ENCODE measurements at regions not wholly inside any gene's neighbourhood (a gene's known extent, or its start where the extent isn't known, plus 50 kb on each side); places are given as distances from the start of the nearest gene placed in this dataset.
"Not testable (repeated sequence)": the region's sequence is repeated elsewhere in the genome, so short reads cannot be mapped to it uniquely, and the experiment has no call there.

- no peak for ATAC-seq
- Mint-ChIP-seq H3K4me1 (ENCODE audit: low read depth) (no peaks in the 10 kb centered on the region), H3K36me3 (ENCODE audit: low read depth) (no peaks in the 10 kb centered on the region), H3K27me3 (no peaks in the 10 kb centered on the region), H3K4me3 (no peak overlapping the region), H3K9me3 (peaks cover 3% of the 10 kb centered on the region), H3K27ac (no peak overlapping the region)
- CTCF ChIA-PET = no interaction called here
- no peak for DNase-seq
- POLR2A ChIA-PET = no interaction called here
- intact Hi-C loops (cut with micrococcal nuclease) = no loop called here
- TF ChIP-seq CTCF (IDR thresholded peaks at IDR 0.05) = no peak
These were observed 277.8 kb upstream of the MAGEB18 start for GRCh38 chrX:25860322-25860721.

- CTCF ChIA-PET = no interaction called here
- TF ChIP-seq CTCF (IDR thresholded peaks at IDR 0.05) = no peak
- no peak overlapping the region for H3K27ac Mint-ChIP-seq
- DNase-seq (no peak), ATAC-seq (no peak)
- no peaks in the 10 kb centered on the region for H3K4me1 Mint-ChIP-seq (ENCODE audit: low read depth)
- no peaks in the 10 kb centered on the region for H3K9me3 Mint-ChIP-seq
- H3K27me3 Mint-ChIP-seq = no peaks in the 10 kb centered on the region
- POLR2A ChIA-PET = no interaction called here
- intact Hi-C loops (cut with micrococcal nuclease) = no loop called here
- H3K4me3 Mint-ChIP-seq = no peak overlapping the region
- H3K36me3 Mint-ChIP-seq (ENCODE audit: low read depth) = no peaks in the 10 kb centered on the region
These were observed 268.4 kb upstream of the MAGEB18 start for GRCh38 chrX:25869761-25870160.

GRCh38 chrX:25872786-25873185, 265.4 kb upstream of the MAGEB18 start:
- no peak for DNase-seq
- no peak for ATAC-seq
- no peak for TF ChIP-seq CTCF (IDR thresholded peaks at IDR 0.05)
- no peaks in the 10 kb centered on the region for H3K4me1 Mint-ChIP-seq (ENCODE audit: low read depth)
- POLR2A ChIA-PET = no interaction called here
- no peak overlapping the region for H3K27ac Mint-ChIP-seq
- H3K27me3 Mint-ChIP-seq = no peaks in the 10 kb centered on the region
- CTCF ChIA-PET = no interaction called here
- no peaks in the 10 kb centered on the region for H3K9me3 Mint-ChIP-seq
- H3K36me3 Mint-ChIP-seq (ENCODE audit: low read depth) = no peaks in the 10 kb centered on the region
- intact Hi-C loops (cut with micrococcal nuclease) = no loop called here
- no peak overlapping the region for H3K4me3 Mint-ChIP-seq

- no peaks in the 10 kb centered on the region for H3K9me3 Mint-ChIP-seq
- ChIA-PET CTCF (no interaction called here), POLR2A (no interaction called here)
- DNase-seq (no peak), ATAC-seq (no peak)
- H3K4me3 Mint-ChIP-seq = no peak overlapping the region
- intact Hi-C loops (cut with micrococcal nuclease) = no loop called here
- no peak overlapping the region for H3K27ac Mint-ChIP-seq
- H3K36me3 Mint-ChIP-seq (ENCODE audit: low read depth) = no peaks in the 10 kb centered on the region
- no peaks in the 10 kb centered on the region for H3K4me1 Mint-ChIP-seq (ENCODE audit: low read depth)
- TF ChIP-seq CTCF (IDR thresholded peaks at IDR 0.05) = no peak
- no peaks in the 10 kb centered on the region for H3K27me3 Mint-ChIP-seq
These were observed 264.9 kb upstream of the MAGEB18 start for GRCh38 chrX:25873196-25873595.

GRCh38 chrX:25878806-25879205, 259.3 kb upstream of the MAGEB18 start:
- ATAC-seq (no peak), DNase-seq (no peak)
- Mint-ChIP-seq H3K27ac (no peak overlapping the region), H3K9me3 (peaks cover 4% of the 10 kb centered on the region), H3K36me3 (ENCODE audit: low read depth) (no peaks in the 10 kb centered on the region), H3K4me1 (ENCODE audit: low read depth) (no peaks in the 10 kb centered on the region), H3K4me3 (no peak overlapping the region), H3K27me3 (no peaks in the 10 kb centered on the region)
- CTCF ChIA-PET = no interaction called here
- TF ChIP-seq CTCF (IDR thresholded peaks at IDR 0.05) = no peak
- intact Hi-C loops (cut with micrococcal nuclease) = no loop called here
- POLR2A ChIA-PET = no interaction called here

GRCh38 chrX:25882503-25882902, 255.6 kb upstream of the MAGEB18 start:
- ATAC-seq; CTCF ChIA-PET; H3K27ac Mint-ChIP-seq; H3K9me3 Mint-ChIP-seq; H3K27me3 Mint-ChIP-seq; POLR2A ChIA-PET; H3K4me1 Mint-ChIP-seq (ENCODE audit: low read depth); intact Hi-C loops (cut with micrococcal nuclease); H3K36me3 Mint-ChIP-seq (ENCODE audit: low read depth); DNase-seq; H3K4me3 Mint-ChIP-seq: not testable (repeated sequence)
